ENCODE measurements at regions not wholly inside any gene's neighbourhood (a gene's known extent, or its start where the extent isn't known, plus 50 kb on each side); places are given as distances from the start of the nearest gene placed in this dataset.

DNA sequence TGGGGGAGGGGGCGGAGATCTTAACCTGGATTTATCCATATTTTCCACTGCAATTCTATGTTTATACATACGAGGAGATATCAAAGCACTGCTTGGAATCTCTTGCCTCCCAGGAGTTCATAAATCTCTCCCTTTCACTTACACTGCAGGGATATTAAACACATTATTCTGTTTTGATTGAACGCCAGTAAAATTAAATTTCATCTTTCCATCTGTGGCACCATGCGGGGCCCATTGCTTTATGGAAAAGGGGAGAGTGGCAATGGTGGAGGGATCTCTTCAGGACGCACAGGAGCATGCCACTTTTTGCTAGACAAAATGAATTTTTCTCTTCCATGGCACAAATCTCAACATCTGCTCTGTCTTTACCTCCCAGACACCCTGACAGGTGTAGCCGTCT is 648.0 kb upstream of the PLXNA2 start:
- TF ChIP-seq, protein P1, sequence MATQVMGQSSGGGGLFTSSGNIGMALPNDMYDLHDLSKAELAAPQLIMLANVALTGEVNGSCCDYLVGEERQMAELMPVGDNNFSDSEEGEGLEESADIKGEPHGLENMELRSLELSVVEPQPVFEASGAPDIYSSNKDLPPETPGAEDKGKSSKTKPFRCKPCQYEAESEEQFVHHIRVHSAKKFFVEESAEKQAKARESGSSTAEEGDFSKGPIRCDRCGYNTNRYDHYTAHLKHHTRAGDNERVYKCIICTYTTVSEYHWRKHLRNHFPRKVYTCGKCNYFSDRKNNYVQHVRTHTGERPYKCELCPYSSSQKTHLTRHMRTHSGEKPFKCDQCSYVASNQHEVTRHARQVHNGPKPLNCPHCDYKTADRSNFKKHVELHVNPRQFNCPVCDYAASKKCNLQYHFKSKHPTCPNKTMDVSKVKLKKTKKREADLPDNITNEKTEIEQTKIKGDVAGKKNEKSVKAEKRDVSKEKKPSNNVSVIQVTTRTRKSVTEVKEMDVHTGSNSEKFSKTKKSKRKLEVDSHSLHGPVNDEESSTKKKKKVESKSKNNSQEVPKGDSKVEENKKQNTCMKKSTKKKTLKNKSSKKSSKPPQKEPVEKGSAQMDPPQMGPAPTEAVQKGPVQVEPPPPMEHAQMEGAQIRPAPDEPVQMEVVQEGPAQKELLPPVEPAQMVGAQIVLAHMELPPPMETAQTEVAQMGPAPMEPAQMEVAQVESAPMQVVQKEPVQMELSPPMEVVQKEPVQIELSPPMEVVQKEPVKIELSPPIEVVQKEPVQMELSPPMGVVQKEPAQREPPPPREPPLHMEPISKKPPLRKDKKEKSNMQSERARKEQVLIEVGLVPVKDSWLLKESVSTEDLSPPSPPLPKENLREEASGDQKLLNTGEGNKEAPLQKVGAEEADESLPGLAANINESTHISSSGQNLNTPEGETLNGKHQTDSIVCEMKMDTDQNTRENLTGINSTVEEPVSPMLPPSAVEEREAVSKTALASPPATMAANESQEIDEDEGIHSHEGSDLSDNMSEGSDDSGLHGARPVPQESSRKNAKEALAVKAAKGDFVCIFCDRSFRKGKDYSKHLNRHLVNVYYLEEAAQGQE (IDR thresholded peaks at IDR 0.05; ENCODE audit: insufficient read depth in 1 of 2, low read depth in 2 of 2, low read length in 2 of 2) = no peak
- TF ChIP-seq TAF1 (IDR thresholded peaks at IDR 0.05; ENCODE audit: borderline replicate concordance, insufficient read depth, low read length) (no peak), POLR2AphosphoS5 (IDR thresholded peaks at IDR 0.05; ENCODE audit: low read depth, low read length) (no peak), SIN3A (IDR thresholded peaks at IDR 0.05; ENCODE audit: borderline replicate concordance, insufficient read depth, low read length) (no peak), FOXP2 (optimal IDR thresholded peaks at IDR 0.05; ENCODE audit: borderline replicate concordance, extremely low read depth, extremely low read length, insufficient read depth) (no peak)

DNA sequence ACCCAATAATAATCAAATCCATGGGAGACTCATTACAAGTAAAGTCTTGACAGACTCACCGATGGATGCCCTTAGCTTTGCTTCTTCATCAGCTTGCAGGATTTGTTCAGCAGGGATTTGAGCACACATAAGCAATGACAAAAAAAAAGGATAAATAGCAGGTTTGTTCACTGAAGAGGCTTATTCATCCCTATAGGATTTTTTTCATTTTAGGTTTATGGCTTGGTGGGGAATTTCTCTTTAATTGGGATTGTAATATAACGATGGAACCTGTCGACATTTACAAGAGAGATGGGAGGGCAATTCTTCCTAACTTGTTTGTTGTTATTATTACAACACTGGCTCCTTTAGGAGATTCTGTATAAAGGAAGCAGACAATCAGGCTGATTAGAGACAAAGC is 649.1 kb upstream of the PLXNA2 start:
- TF ChIP-seq FOXP2 (optimal IDR thresholded peaks at IDR 0.05; ENCODE audit: borderline replicate concordance, extremely low read depth, extremely low read length, insufficient read depth) (no peak), TAF1 (IDR thresholded peaks at IDR 0.05; ENCODE audit: borderline replicate concordance, insufficient read depth, low read length) (no peak), SIN3A (IDR thresholded peaks at IDR 0.05; ENCODE audit: borderline replicate concordance, insufficient read depth, low read length) (no peak), POLR2AphosphoS5 (IDR thresholded peaks at IDR 0.05; ENCODE audit: low read depth, low read length) (no peak)
- TF ChIP-seq, protein P1 (IDR thresholded peaks at IDR 0.05; ENCODE audit: insufficient read depth in 1 of 2, low read depth in 2 of 2, low read length in 2 of 2) = no peak

DNA sequence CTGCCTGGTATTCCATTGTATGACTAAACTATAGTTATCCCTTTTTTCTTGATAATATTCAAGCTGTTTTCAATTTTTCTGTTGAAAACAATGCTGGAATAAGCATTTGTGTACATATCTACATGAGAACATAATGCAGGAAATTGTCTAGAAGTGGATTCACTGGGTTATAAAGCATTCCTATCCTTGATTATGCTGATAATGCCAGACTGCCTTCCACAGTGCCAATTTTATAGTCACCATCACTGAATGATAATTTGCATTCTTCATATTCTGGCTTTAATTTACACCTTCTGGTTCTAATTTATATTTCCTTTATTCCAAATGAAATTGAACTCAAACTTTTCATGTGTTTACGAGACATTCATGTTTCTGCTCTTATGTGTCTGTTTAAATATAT is 651.0 kb upstream of the PLXNA2 start:
- TF ChIP-seq, protein P1 (IDR thresholded peaks at IDR 0.05; ENCODE audit: insufficient read depth in 1 of 2, low read depth in 2 of 2, low read length in 2 of 2) = no peak
- no peak for TF ChIP-seq SIN3A (IDR thresholded peaks at IDR 0.05; ENCODE audit: borderline replicate concordance, insufficient read depth, low read length)
- no peak for TF ChIP-seq POLR2AphosphoS5 (IDR thresholded peaks at IDR 0.05; ENCODE audit: low read depth, low read length)
- TF ChIP-seq FOXP2 (optimal IDR thresholded peaks at IDR 0.05; ENCODE audit: borderline replicate concordance, extremely low read depth, extremely low read length, insufficient read depth) = no peak
- no peak for TF ChIP-seq TAF1 (IDR thresholded peaks at IDR 0.05; ENCODE audit: borderline replicate concordance, insufficient read depth, low read length)

DNA sequence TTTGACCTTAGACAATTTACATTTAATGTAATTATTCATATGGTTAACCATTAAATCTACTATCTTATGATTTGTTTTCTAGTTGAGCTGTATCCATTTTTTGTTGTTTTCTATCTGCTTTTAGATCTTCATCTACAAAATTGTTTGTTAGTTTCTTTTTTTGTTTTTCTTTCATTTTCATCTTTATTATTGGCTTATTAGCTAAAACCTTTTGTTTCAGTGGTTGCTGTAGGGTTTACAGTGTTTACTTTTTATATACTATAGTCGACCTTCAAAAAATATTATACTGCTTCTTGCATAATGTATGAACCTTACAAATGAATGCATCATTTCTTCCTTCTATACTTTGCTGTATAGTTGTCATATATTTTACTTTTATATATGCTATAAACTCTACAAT is 651.6 kb upstream of the PLXNA2 start:
- TF ChIP-seq TAF1 (IDR thresholded peaks at IDR 0.05; ENCODE audit: borderline replicate concordance, insufficient read depth, low read length) (no peak), POLR2AphosphoS5 (IDR thresholded peaks at IDR 0.05; ENCODE audit: low read depth, low read length) (no peak), SIN3A (IDR thresholded peaks at IDR 0.05; ENCODE audit: borderline replicate concordance, insufficient read depth, low read length) (no peak), FOXP2 (optimal IDR thresholded peaks at IDR 0.05; ENCODE audit: borderline replicate concordance, extremely low read depth, extremely low read length, insufficient read depth) (no peak)
- TF ChIP-seq, protein P1 (IDR thresholded peaks at IDR 0.05; ENCODE audit: insufficient read depth in 1 of 2, low read depth in 2 of 2, low read length in 2 of 2) = no peak

DNA sequence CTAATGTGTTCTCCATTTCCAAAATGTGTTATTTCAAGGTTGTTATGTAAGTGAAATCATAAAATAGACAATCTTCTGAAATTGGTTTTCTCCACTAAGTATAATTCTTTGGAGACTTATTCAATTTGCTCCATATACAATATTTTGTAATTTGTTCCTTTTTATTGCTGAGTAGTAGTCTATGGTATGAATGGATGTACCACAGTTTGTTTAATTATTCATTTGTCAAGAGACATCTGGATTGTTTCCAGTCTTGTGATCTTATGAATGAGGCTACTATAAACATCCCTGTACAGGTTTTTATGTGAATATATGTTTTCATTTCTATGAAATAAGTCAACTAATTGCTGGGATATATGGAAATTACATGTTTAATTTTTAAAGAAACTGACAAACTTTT is 652.6 kb upstream of the PLXNA2 start:
- TF ChIP-seq TAF1 (IDR thresholded peaks at IDR 0.05; ENCODE audit: borderline replicate concordance, insufficient read depth, low read length) = no peak
- TF ChIP-seq SIN3A (IDR thresholded peaks at IDR 0.05; ENCODE audit: borderline replicate concordance, insufficient read depth, low read length) = no peak
- TF ChIP-seq, protein P1 (IDR thresholded peaks at IDR 0.05; ENCODE audit: insufficient read depth in 1 of 2, low read depth in 2 of 2, low read length in 2 of 2) = no peak
- TF ChIP-seq POLR2AphosphoS5 (IDR thresholded peaks at IDR 0.05; ENCODE audit: low read depth, low read length) = no peak
- no peak for TF ChIP-seq FOXP2 (optimal IDR thresholded peaks at IDR 0.05; ENCODE audit: borderline replicate concordance, extremely low read depth, extremely low read length, insufficient read depth)

All from PFSK-1 (cell line).